Esophagus muscularis mucosa (tissue), 4 donors: ENCODE measurements at regions not wholly inside any gene's neighbourhood (a gene's known extent, or its start where the extent isn't known, plus 50 kb on each side); places are given as distances from the start of the nearest gene placed in this dataset.

Experiments
- EP300 ChIP-seq: sonication (generic); formaldehyde crosslinking; IDR thresholded peaks from one replicate; pipeline ENCODE4 v1.6.1; 2017; ENCODE audit warnings: antibody characterized with exemption
- POLR2A ChIP-seq: fragments of 450-650 bp; IDR thresholded peaks from one replicate; pipeline ENCODE4 v1.6.1; 2017; ENCODE audit warnings: antibody characterized with exemption, moderate library complexity, mild to moderate bottlenecking, low read depth
- POLR2AphosphoS5 ChIP-seq, 2 donors: sonication (generic); formaldehyde crosslinking; IDR thresholded peaks; one replicate each; pipeline ENCODE4 v1.6.1; 2017; ENCODE audit warnings: antibody characterized with exemption in 2 of 2
- TF ChIP-seq, protein P1 (sequence below), 3 experiments: fragments of 200-600 bp in 2 of 3; fragments of 450-650 bp in 1 of 3; sonication (generic) in 2 of 3; IDR thresholded peaks; one replicate each; pipeline ENCODE4 v1.5.1; 2017 to 2019; ENCODE audit warnings: antibody characterized with exemption in 3 of 3, mild to moderate bottlenecking in 2 of 3, moderate library complexity in 1 of 3

DNA sequence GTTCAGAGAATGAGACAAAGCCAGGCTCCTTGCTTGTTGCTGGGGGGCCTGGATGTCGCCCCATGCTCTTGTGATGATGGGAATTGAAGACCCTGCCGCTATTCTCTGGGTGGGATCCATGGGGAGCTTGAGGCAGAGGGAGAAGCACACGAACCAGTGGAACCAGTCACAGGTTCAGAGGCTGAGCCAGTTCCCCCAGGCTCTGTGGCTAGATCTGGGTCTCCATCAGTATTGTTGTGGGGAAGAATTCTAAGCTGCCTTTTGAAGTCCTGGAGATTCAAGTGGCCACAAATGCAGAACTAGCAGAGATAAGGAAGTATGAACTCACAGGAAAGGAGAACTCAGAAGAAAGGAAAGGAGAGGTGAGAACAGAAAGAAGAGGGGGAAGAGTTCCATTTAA, 219.4 kb downstream of the MSX2 start:
- TF ChIP-seq POLR2A (no peak), EP300 (no peak), POLR2AphosphoS5 (IDR thresholded peaks at IDR 0.05) (no peak)
- TF ChIP-seq, protein P1, sequence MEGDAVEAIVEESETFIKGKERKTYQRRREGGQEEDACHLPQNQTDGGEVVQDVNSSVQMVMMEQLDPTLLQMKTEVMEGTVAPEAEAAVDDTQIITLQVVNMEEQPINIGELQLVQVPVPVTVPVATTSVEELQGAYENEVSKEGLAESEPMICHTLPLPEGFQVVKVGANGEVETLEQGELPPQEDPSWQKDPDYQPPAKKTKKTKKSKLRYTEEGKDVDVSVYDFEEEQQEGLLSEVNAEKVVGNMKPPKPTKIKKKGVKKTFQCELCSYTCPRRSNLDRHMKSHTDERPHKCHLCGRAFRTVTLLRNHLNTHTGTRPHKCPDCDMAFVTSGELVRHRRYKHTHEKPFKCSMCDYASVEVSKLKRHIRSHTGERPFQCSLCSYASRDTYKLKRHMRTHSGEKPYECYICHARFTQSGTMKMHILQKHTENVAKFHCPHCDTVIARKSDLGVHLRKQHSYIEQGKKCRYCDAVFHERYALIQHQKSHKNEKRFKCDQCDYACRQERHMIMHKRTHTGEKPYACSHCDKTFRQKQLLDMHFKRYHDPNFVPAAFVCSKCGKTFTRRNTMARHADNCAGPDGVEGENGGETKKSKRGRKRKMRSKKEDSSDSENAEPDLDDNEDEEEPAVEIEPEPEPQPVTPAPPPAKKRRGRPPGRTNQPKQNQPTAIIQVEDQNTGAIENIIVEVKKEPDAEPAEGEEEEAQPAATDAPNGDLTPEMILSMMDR (IDR thresholded peaks at IDR 0.05): no peak
